Activated CD8-positive, alpha-beta memory T cell treated with anti-CD3 and anti-CD28 coated beads, Interleukin-2, amount 50 U/mL, for 48 hours (primary cell): ENCODE measurements at regions not wholly inside any gene's neighbourhood (a gene's known extent, or its start where the extent isn't known, plus 50 kb on each side); places are given as distances from the start of the nearest gene placed in this dataset.

Experiments used
- DNase-seq: peaks from one replicate; pipeline ENCODE4 v3.0.0-alpha.2; 2020

- DNase-seq, result no peak
Measured at GRCh38 chr6:137763436-137763835, 103.6 kb upstream of the TNFAIP3 start.

- DNase-seq, result no peak
Measured at GRCh38 chr6:137763886-137764285, 103.2 kb upstream of the TNFAIP3 start.

- DNase-seq, result no peak
Measured at GRCh38 chr6:137764464-137764863, 102.6 kb upstream of the TNFAIP3 start.

- no peak for DNase-seq
Measured at GRCh38 chr6:137765059-137765458, 102.0 kb upstream of the TNFAIP3 start.

DNA sequence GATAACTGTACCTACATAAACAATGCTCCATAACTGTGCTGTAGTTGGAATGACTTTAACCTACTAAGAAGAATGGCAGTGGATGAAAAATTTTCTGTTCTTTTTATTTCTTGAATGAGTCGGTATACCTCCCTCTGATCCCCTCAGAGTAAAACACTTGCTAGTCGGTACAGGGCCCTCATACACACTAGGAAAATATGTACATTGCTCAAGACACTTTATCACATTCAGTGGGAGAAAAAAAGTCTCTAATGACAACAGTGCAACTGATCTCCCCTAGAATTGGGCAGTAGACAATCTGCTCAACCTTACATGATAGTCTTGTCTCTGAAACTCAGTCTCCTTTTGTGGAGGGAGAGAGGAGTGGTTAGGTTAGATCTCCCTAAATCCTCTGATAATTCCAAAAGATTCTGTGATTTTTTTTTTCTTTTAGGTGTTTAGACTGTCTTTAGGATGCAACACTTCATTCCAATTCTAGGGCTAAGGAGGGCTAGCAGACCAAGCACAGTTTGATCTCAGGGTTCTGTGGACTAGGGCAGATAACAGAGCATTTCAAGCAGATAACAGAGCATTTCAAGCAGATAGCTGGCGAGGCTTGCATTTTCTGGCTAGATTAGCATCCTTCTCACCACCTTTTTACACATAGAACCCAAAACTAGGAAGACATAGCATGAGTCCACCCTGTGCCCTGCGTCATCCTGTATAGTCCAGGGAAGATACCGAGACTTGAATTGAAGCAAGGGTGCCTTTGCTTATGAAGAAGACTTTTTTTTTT lies 100.3 kb upstream of the TNFAIP3 start:
- DNase-seq, result no peak

GRCh38 chr6:137767465-137767864 lies 99.6 kb upstream of the TNFAIP3 start:
- DNase-seq, result no peak

- no peak for DNase-seq
Measured at GRCh38 chr6:137767911-137768690, 99.0 kb upstream of the TNFAIP3 start.

GRCh38 chr6:137768935-137769334 lies 98.1 kb upstream of the TNFAIP3 start:
- no peak for DNase-seq

- no peak for DNase-seq
Measured at GRCh38 chr6:137769797-137770362, 97.2 kb upstream of the TNFAIP3 start.

DNA sequence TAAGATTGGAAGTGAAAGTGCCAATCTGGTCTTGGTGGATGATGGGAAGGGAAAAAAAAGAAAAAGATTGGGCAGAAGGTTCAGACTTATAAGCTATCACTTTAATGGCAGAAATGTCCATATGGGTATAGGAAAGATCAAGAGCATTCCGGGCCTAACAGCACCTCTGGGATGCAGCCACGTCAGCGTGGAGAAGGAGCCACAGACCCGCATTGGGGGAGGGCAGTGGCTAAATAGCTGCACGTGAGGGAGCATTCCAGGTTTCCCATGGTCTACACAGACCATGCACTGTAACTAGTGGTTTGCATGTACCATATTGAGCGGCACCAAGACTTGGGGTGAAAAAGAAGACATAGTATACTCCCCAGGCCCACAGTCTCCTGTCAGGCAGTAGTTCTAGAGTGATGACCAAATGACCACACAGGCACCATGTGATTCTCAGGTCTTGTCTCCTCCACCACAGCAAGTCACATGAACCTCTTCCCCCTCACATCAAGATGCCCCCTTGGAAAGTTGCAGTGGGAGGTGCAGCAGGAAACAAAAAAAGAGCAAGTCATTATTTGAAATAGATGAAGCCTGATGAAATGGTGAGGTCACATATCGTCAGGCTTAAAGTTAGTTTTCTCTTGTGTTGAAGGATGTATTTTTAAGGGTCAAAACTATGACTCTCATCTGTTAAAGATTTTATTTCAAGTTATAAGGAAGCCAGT lies 94.4 kb upstream of the TNFAIP3 start:
- no peak for DNase-seq

DNA sequence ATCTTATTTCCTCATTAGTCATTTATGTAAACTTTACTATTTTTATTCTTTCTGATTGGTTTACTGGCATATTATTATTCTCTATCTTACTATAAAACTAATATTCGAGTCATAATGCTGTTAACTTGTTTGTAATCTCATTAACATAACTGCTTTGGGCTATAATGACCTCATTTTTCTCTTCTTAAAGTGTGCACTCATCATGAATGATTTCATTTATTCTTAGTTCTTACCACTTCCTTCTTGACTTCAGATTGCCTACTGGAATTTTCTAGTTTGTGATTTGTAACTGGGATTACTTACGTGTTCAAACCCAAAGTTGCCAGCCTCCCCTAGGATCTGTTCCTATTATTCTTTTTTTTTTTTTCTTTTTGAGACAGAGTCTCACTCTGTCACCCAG lies 91.8 kb upstream of the TNFAIP3 start:
- no peak for DNase-seq

DNA sequence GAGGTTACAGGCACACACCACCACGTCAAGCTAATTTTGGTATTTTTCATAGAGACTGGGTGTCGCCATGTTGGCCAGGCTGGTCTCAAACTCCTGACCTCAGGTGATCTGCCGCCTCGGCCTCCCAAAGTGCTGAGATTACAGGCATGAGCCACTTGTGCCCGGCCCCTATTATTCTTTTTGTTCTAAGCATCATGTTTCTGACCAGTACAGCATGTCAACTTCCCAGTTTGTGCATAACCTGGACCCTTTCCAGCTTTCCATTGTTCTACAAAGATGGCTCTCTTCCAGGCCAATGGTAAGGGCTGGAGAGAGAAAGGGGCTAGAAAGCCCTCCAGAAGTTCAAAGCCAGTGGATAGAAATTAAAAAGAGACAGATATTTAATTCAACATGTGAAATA lies 91.3 kb upstream of the TNFAIP3 start:
- DNase-seq, result no peak

DNA sequence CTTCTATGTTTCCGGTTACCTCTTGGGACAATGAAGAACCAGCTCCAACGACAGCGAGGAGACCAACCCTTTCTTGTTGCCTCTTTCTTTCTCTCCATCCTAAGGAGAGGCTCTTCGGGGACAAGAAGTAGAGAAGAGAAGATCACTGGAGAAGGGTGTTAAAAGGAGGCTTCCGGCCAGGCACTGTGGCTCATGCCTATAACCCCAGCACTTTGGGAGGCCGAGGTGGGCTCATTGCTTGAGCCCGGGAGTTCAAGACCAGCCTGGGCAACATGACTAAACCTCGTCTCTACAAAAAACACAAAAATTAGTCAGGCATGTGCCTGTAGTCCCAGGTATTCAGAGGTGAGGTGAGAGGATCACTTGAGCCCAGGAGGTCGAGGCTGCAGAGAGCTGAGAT lies 90.8 kb upstream of the TNFAIP3 start:
- no peak for DNase-seq

DNA sequence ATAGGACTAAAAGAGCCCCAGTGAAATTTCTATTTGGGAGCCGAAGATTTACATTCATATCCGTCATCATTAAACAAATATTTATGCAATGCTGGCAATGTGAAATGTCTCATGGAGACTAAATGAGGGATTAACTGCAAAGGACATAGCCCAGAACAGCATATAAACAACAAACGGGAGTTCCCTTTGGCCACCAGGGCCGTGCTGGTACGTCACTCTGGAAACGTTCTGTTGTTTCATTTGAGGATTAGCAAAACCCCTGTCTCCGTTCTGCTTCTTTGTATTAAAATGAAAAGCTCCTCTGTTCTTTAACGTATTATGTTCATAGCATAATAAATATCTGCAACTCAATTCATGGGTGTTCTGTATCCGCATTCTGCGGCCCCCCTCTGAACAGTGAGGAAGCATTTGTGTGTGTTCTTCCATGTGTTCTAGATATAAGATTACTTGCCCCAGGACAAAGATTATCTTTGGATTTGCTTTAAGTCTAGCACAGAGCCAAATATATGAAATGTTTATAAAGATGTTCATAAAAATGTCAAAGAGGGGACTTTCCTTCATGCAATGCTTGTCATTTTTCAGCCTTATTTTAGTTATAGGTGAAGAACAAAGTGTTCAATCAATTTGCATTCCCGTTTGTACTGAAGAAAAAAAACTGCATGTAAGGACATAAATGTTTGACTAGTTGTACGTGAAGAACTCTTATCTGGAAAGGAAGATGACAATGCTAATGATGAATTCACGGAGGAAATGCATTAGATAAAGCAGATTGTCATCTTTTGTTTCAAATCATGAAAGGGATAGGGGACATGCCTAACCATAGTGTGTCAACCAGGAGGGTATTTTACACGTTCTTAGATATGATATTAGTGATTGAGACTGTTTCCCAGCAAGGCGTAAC lies 90.0 kb upstream of the TNFAIP3 start:
- DNase-seq, result no peak

GRCh38 chr6:137777687-137778075 lies 89.4 kb upstream of the TNFAIP3 start:
- DNase-seq, result no peak

DNA sequence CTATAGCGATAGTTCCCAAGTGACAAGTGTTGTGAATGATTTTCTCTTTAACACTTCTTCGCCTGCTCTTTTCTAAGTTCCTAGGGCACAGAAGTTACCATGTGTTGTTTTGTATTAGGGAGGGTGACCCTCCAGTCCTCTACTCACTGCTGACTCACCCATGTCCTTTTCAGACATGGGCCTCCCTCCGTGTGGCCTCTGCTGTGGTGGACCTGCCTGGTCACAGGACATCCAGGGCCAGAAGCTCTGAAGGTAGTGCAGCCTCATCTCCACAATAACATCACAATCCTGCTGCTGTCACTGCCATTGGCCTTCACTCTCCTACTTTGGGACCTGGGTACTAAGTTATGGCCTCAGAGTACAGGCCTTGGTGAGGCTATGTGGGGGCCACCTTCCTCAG lies 87.1 kb upstream of the TNFAIP3 start:
- no peak for DNase-seq

- no peak for DNase-seq
Measured at GRCh38 chr6:137780447-137781034, 86.5 kb upstream of the TNFAIP3 start.

- DNase-seq, result no peak
Measured at GRCh38 chr6:137781639-137782038, 85.4 kb upstream of the TNFAIP3 start.

DNA sequence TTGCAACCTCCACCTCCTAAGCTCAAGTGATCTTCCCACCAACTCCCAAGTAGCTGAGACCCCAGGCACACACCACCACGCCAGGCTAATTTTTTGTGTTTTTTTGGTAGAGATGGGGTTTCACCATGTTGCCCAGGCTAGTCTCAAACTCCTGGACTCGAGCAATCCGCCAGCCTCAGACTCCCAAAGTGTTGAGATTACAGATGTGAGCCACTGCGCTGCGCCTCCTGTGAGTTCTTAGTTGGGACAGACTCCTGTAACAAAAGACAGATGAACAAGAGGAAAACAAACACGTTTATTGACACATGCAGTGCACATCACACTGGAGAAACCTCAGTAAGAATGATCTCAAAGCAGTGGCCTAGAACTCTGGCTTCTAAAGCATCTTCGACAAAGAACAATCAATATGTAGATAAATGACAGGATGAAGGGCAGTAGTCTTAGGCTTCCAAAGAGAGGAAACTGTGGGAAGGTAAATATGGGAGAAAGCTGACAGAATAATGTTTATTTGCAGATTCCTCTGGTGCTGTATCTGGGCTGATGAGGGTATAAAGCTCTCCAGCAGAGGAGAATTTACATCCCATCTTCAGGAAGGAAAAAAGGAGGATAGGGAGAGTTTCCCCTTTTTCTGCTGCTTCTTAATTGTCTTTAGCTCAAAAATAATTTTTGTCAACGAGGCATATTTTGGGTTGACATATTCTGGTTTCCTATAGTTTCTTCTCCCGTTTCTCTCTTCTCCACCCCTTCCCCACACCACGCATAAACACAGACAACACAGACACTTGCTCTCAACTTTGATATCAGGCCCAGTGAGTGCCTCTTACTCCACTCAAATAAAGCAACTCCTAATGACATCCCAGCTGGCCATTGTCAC lies 84.7 kb upstream of the TNFAIP3 start:
- DNase-seq, result no peak

DNA sequence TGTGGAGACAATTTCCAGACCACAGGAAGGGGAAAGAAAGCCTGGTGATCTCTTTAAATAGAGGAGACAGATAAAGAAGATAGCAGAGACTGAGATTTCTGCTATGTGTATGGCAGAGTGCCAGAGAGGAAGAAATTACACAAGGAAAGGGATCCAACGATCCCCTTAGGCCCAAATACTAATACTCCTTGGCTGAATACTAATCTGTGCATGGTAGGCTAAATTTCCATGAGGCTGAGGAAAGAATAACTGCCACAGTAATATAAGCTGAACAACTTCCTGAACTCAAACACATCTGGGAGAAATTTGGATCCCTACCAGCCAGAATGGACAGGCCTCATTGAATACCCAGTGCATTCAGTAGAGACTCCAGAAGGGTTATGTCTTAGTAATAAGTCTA lies 83.3 kb upstream of the TNFAIP3 start:
- no peak for DNase-seq

- no peak for DNase-seq
Measured at GRCh38 chr6:137784583-137784982, 82.5 kb upstream of the TNFAIP3 start.
